ENCODE measurements at regions not wholly inside any gene's neighbourhood (a gene's known extent, or its start where the extent isn't known, plus 50 kb on each side); places are given as distances from the start of the nearest gene placed in this dataset.
"Not testable (repeated sequence)": the region's sequence is repeated elsewhere in the genome, so short reads cannot be mapped to it uniquely, and the experiment has no call there.

- H3K4me1 ChIP-seq (ENCODE audit: insufficient read depth, low read length), result no peaks in the 10 kb centered on the region
- H3K27me3 ChIP-seq (ENCODE audit: insufficient read depth, low read length), result no peaks in the 10 kb centered on the region
- no peak for DNase-seq (ENCODE audit: insufficient read length, low spot score, missing footprints)
- H4K20me1 ChIP-seq (ENCODE audit: insufficient read depth, low read length), result no peaks in the 10 kb centered on the region
- no peak overlapping the region for H3K4me2 ChIP-seq (ENCODE audit: insufficient read depth, low read length)
- H2AFZ ChIP-seq (ENCODE audit: low read length), result no peak overlapping the region
- H3K4me3 ChIP-seq (ENCODE audit: insufficient read depth, low read length), result no peak overlapping the region
- no peak for TF ChIP-seq CTCF (IDR thresholded peaks at IDR 0.05; ENCODE audit: extremely low read depth, low read depth, low read length)
- no peak overlapping the region for H3K27ac ChIP-seq (ENCODE audit: low read depth, low read length)
- H3K79me2 ChIP-seq (ENCODE audit: insufficient read depth, low read length), result no peaks in the 10 kb centered on the region
- no peaks in the 10 kb centered on the region for H3K36me3 ChIP-seq (ENCODE audit: insufficient read depth, low read length)
- H3K9me3 ChIP-seq (ENCODE audit: low read depth, low read length), result no peaks in the 10 kb centered on the region
Measured at GRCh38 chr6:145093226-145093625, 642.1 kb downstream of the EPM2A start.

- Histone ChIP-seq H4K20me1 (ENCODE audit: insufficient read depth, low read length) (no peaks in the 10 kb centered on the region), H3K27ac (ENCODE audit: low read depth, low read length) (no peak overlapping the region), H2AFZ (ENCODE audit: low read length) (no peak overlapping the region), H3K27me3 (ENCODE audit: insufficient read depth, low read length) (no peaks in the 10 kb centered on the region), H3K9me3 (ENCODE audit: low read depth, low read length) (no peaks in the 10 kb centered on the region), H3K36me3 (ENCODE audit: insufficient read depth, low read length) (no peaks in the 10 kb centered on the region), H3K4me3 (ENCODE audit: insufficient read depth, low read length) (no peak overlapping the region), H3K4me1 (ENCODE audit: insufficient read depth, low read length) (no peaks in the 10 kb centered on the region), H3K79me2 (ENCODE audit: insufficient read depth, low read length) (no peaks in the 10 kb centered on the region), H3K4me2 (ENCODE audit: insufficient read depth, low read length) (no peak overlapping the region)
- no peak for DNase-seq (ENCODE audit: insufficient read length, low spot score, missing footprints)
- TF ChIP-seq CTCF (IDR thresholded peaks at IDR 0.05; ENCODE audit: extremely low read depth, low read depth, low read length), result no peak
Measured at GRCh38 chr6:145096846-145097245, 638.5 kb downstream of the EPM2A start.

GRCh38 chr6:145098127-145098526 lies 637.2 kb downstream of the EPM2A start:
- not testable (repeated sequence) for H3K27ac ChIP-seq (ENCODE audit: low read depth, low read length); H2AFZ ChIP-seq (ENCODE audit: low read length); H3K79me2 ChIP-seq (ENCODE audit: insufficient read depth, low read length); H3K9me3 ChIP-seq (ENCODE audit: low read depth, low read length); H3K4me3 ChIP-seq (ENCODE audit: insufficient read depth, low read length); DNase-seq (ENCODE audit: insufficient read length, low spot score, missing footprints); H4K20me1 ChIP-seq (ENCODE audit: insufficient read depth, low read length); H3K4me1 ChIP-seq (ENCODE audit: insufficient read depth, low read length); H3K4me2 ChIP-seq (ENCODE audit: insufficient read depth, low read length); H3K27me3 ChIP-seq (ENCODE audit: insufficient read depth, low read length); H3K36me3 ChIP-seq (ENCODE audit: insufficient read depth, low read length)

- H3K4me2 ChIP-seq (ENCODE audit: insufficient read depth, low read length), result no peak overlapping the region
- H3K27me3 ChIP-seq (ENCODE audit: insufficient read depth, low read length), result no peaks in the 10 kb centered on the region
- H3K4me3 ChIP-seq (ENCODE audit: insufficient read depth, low read length), result no peak overlapping the region
- no peaks in the 10 kb centered on the region for H4K20me1 ChIP-seq (ENCODE audit: insufficient read depth, low read length)
- H2AFZ ChIP-seq (ENCODE audit: low read length), result no peak overlapping the region
- no peaks in the 10 kb centered on the region for H3K4me1 ChIP-seq (ENCODE audit: insufficient read depth, low read length)
- no peaks in the 10 kb centered on the region for H3K79me2 ChIP-seq (ENCODE audit: insufficient read depth, low read length)
- DNase-seq (ENCODE audit: insufficient read length, low spot score, missing footprints), result no peak
- no peak overlapping the region for H3K27ac ChIP-seq (ENCODE audit: low read depth, low read length)
- no peak for TF ChIP-seq CTCF (IDR thresholded peaks at IDR 0.05; ENCODE audit: extremely low read depth, low read depth, low read length)
- no peaks in the 10 kb centered on the region for H3K36me3 ChIP-seq (ENCODE audit: insufficient read depth, low read length)
- no peaks in the 10 kb centered on the region for H3K9me3 ChIP-seq (ENCODE audit: low read depth, low read length)
Measured at GRCh38 chr6:145099713-145100112, 635.6 kb downstream of the EPM2A start.

- Histone ChIP-seq H3K4me3 (ENCODE audit: insufficient read depth, low read length) (no peak overlapping the region), H3K27ac (ENCODE audit: low read depth, low read length) (no peak overlapping the region), H3K79me2 (ENCODE audit: insufficient read depth, low read length) (no peaks in the 10 kb centered on the region), H3K4me2 (ENCODE audit: insufficient read depth, low read length) (no peak overlapping the region), H2AFZ (ENCODE audit: low read length) (no peak overlapping the region), H3K36me3 (ENCODE audit: insufficient read depth, low read length) (no peaks in the 10 kb centered on the region), H3K9me3 (ENCODE audit: low read depth, low read length) (no peaks in the 10 kb centered on the region), H3K27me3 (ENCODE audit: insufficient read depth, low read length) (no peaks in the 10 kb centered on the region), H4K20me1 (ENCODE audit: insufficient read depth, low read length) (no peaks in the 10 kb centered on the region), H3K4me1 (ENCODE audit: insufficient read depth, low read length) (no peaks in the 10 kb centered on the region)
- no peak for TF ChIP-seq CTCF (IDR thresholded peaks at IDR 0.05; ENCODE audit: extremely low read depth, low read depth, low read length)
- DNase-seq (ENCODE audit: insufficient read length, low spot score, missing footprints), result no peak
Measured at GRCh38 chr6:145110109-145110508, 625.2 kb downstream of the EPM2A start.

GRCh38 chr6:145111407-145111806 lies 623.9 kb downstream of the EPM2A start:
- not testable (repeated sequence) for DNase-seq (ENCODE audit: insufficient read length, low spot score, missing footprints); H2AFZ ChIP-seq (ENCODE audit: low read length); H3K27ac ChIP-seq (ENCODE audit: low read depth, low read length); H3K4me2 ChIP-seq (ENCODE audit: insufficient read depth, low read length); H3K79me2 ChIP-seq (ENCODE audit: insufficient read depth, low read length); H3K9me3 ChIP-seq (ENCODE audit: low read depth, low read length); H3K4me1 ChIP-seq (ENCODE audit: insufficient read depth, low read length); H3K4me3 ChIP-seq (ENCODE audit: insufficient read depth, low read length); H3K36me3 ChIP-seq (ENCODE audit: insufficient read depth, low read length); H4K20me1 ChIP-seq (ENCODE audit: insufficient read depth, low read length); H3K27me3 ChIP-seq (ENCODE audit: insufficient read depth, low read length)

Data from osteoblast (primary cell).